ENCODE measurements at regions not wholly inside any gene's neighbourhood (a gene's known extent, or its start where the extent isn't known, plus 50 kb on each side); places are given as distances from the start of the nearest gene placed in this dataset.

- Histone ChIP-seq H3K27ac (ENCODE audit: low read depth in 1 of 2, low read length in 2 of 2) (no peak overlapping the region), H3K9ac (ENCODE audit: low read depth in 1 of 2, low read length in 2 of 2) (no peak overlapping the region), H3K4me3 (ENCODE audit: low read depth in 1 of 3, low read length in 3 of 3) (no peak overlapping the region), H3K36me3 (ENCODE audit: control insufficient read depth in 4 of 4, insufficient read depth in 3 of 4, low read depth in 1 of 4, low read length in 3 of 4) (no peaks in the 10 kb centered on the region), H3K27me3 (ENCODE audit: control insufficient read depth in 4 of 4, insufficient read depth in 4 of 4, low read length in 3 of 4) (no peaks in the 10 kb centered on the region), H3K4me1 (ENCODE audit: control insufficient read depth in 4 of 4, insufficient read depth in 4 of 4, low read length in 3 of 4) (no peaks in the 10 kb centered on the region), H3K9me3 (ENCODE audit: control insufficient read depth in 4 of 4, low read length in 3 of 4) (no peaks in the 10 kb centered on the region)
- no peak for TF ChIP-seq TAF1 (conservative IDR thresholded peaks at IDR 0.05)
- TF ChIP-seq REST (IDR thresholded peaks at IDR 0.05) = no peak
- no peak for TF ChIP-seq MAX (IDR thresholded peaks at IDR 0.05)
- TF ChIP-seq NR2F2 (IDR thresholded peaks at IDR 0.05) = no peak
- no peak for TF ChIP-seq JUND (IDR thresholded peaks at IDR 0.05)
- TF ChIP-seq RXRA (IDR thresholded peaks at IDR 0.05) = no peak
- DNase-seq (ENCODE audit: low spot score) = no peak
- WGBS = 62% methylated on average over 3 of the region's 3 CpGs
These were observed 1009.1 kb upstream of the SEMA6D start for GRCh38 chr15:46708226-46708625.

- no peak for TF ChIP-seq CTCF (IDR thresholded peaks at IDR 0.05; ENCODE audit: low read depth, low read length, missing input control)
- TF ChIP-seq YY1 (IDR thresholded peaks at IDR 0.05) = no peak
- TF ChIP-seq GABPA (IDR thresholded peaks at IDR 0.05 in 1 of 2, conservative IDR thresholded peaks at IDR 0.05 in 1 of 2) = no peak
- no peak for TF ChIP-seq HNF4A (conservative IDR thresholded peaks at IDR 0.05)
- TF ChIP-seq NR2F2 (IDR thresholded peaks at IDR 0.05) = no peak
- no peak for TF ChIP-seq ATF3 (IDR thresholded peaks at IDR 0.05)
- no peak for TF ChIP-seq RAD21 (IDR thresholded peaks at IDR 0.05)
- no peak for TF ChIP-seq SP1 (IDR thresholded peaks at IDR 0.05)
- TF ChIP-seq RXRA (IDR thresholded peaks at IDR 0.05) = no peak
- no peak for TF ChIP-seq REST (IDR thresholded peaks at IDR 0.05)
- no peak for TF ChIP-seq EGR1 (IDR thresholded peaks at IDR 0.05; ENCODE audit: low read depth in 2 of 2)
- no peak for TF ChIP-seq FOXA2 (IDR thresholded peaks at IDR 0.05)
- TF ChIP-seq JUND (IDR thresholded peaks at IDR 0.05) = no peak
- no peak for TF ChIP-seq FOXA1 (IDR thresholded peaks at IDR 0.05)
- no peak for TF ChIP-seq MAX (IDR thresholded peaks at IDR 0.05)
- no peak for TF ChIP-seq HNF4G (IDR thresholded peaks at IDR 0.05)
- TF ChIP-seq ZBTB33 (IDR thresholded peaks at IDR 0.05) = no peak
- no peak for TF ChIP-seq TAF1 (conservative IDR thresholded peaks at IDR 0.05)
- Histone ChIP-seq H3K9me3 (ENCODE audit: control insufficient read depth in 4 of 4, low read length in 3 of 4) (no peaks in the 10 kb centered on the region), H3K9ac (ENCODE audit: low read depth in 1 of 2, low read length in 2 of 2) (no peak overlapping the region), H3K27me3 (ENCODE audit: control insufficient read depth in 4 of 4, insufficient read depth in 4 of 4, low read length in 3 of 4) (no peaks in the 10 kb centered on the region), H3K4me1 (ENCODE audit: control insufficient read depth in 4 of 4, insufficient read depth in 4 of 4, low read length in 3 of 4) (no peaks in the 10 kb centered on the region), H3K36me3 (ENCODE audit: control insufficient read depth in 4 of 4, insufficient read depth in 3 of 4, low read depth in 1 of 4, low read length in 3 of 4) (no peaks in the 10 kb centered on the region), H3K27ac (ENCODE audit: low read depth in 1 of 2, low read length in 2 of 2) (no peak overlapping the region), H3K4me3 (ENCODE audit: low read depth in 1 of 3, low read length in 3 of 3) (no peak overlapping the region)
- no peak for DNase-seq (ENCODE audit: low spot score)
These were observed 1007.7 kb upstream of the SEMA6D start for GRCh38 chr15:46709460-46710083.
